Lower lobe of right lung (tissue), 2 donors: ENCODE measurements at regions not wholly inside any gene's neighbourhood (a gene's known extent, or its start where the extent isn't known, plus 50 kb on each side); places are given as distances from the start of the nearest gene placed in this dataset.
A peak's percentile ranks its signal among the peaks of the same experiment; 100 is the strongest.

Experiments
- ATAC-seq, 2 donors: fragments of 200-7000 bp; cut with Tn5 transposase; one replicate each; pipeline ENCODE4 v1.9.1; 2020 to 2022; ENCODE audit warnings: mild to moderate bottlenecking in 2 of 2, moderate library complexity in 2 of 2
- DNase-seq: peaks from one replicate; pipeline ENCODE4 v3.0.0-alpha.2; 2020
- H3K27ac ChIP-seq: fragments of 200-600 bp; one replicate; pipeline ENCODE4 v1.8.0; 2022
- H3K27me3 ChIP-seq: fragments of 200-600 bp; one replicate; pipeline ENCODE4 v1.8.0; 2022; ENCODE audit warnings: low read depth
- H3K36me3 ChIP-seq: fragments of 200-600 bp; one replicate; pipeline ENCODE4 v1.8.0; 2022; ENCODE audit warnings: mild to moderate bottlenecking
- H3K4me1 ChIP-seq: fragments of 200-600 bp; one replicate; pipeline ENCODE4 v1.8.0; 2022
- H3K4me3 ChIP-seq: fragments of 200-600 bp; one replicate; pipeline ENCODE4 v1.8.0; 2022; ENCODE audit warnings: mild to moderate bottlenecking
- H3K9me3 ChIP-seq: fragments of 200-600 bp; one replicate; pipeline ENCODE4 v1.8.0; 2022
- intact Hi-C: fragments of 100-400 bp; cut with DNase I; formaldehyde crosslinking; loops from one replicate; pipeline ENCODE4 v1.11.0; 2022
- TF ChIP-seq, protein P1 (sequence below): fragments of 200-600 bp; IDR thresholded peaks from one replicate; pipeline ENCODE4 v1.8.0; 2022; ENCODE audit warnings: antibody characterized with exemption, mild to moderate bottlenecking
- donor health status: DM: no; HTN: yes; CAD: no; lungs with severe emphysema.

DNA sequence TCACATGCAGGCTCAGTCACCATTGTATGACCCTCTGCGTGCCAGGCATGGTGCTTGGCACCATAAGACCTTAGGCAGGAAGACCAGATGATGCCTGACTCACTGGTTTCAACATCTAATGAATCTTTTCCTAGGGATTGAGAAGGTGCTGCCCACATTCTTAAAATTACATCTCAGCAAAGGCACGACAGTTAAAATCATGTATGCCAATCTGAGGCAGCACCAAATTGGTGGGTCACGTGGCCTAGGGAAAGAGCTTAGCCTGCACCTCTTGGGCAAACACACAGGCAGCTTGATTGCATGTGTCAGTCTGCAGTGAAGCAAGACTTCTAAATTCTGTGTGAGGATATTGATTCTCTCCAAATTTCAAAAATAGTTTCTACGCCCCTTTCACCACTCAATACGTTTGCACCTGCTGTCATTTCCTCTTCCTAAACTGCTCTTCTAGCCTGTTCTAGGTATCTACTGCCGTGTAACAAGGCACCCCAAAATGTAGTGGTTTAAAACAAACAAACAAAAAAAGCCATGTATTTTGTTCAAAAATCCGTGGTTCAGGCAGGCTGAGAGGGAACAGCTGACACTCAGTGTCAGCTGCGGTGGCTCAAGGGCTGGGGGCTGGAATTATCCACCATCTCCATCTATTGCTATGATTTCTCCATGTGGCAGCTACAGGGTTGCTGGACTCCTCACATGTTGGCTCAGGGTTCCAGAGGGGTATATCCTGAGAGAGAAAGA is 160.2 kb upstream of the FGGY start:
- intact Hi-C loops = no loop called here
- no peaks in the 10 kb centered on the region for H3K9me3 ChIP-seq
- no peak overlapping the region for H3K27ac ChIP-seq
- H3K4me3 ChIP-seq = no peak overlapping the region
- DNase-seq (no peak), ATAC-seq (no peak)
- H3K36me3 ChIP-seq = no peaks in the 10 kb centered on the region
- H3K27me3 ChIP-seq = no peaks in the 10 kb centered on the region
- peaks cover 7% of the 10 kb centered on the region for H3K4me1 ChIP-seq
- TF ChIP-seq, protein P1, sequence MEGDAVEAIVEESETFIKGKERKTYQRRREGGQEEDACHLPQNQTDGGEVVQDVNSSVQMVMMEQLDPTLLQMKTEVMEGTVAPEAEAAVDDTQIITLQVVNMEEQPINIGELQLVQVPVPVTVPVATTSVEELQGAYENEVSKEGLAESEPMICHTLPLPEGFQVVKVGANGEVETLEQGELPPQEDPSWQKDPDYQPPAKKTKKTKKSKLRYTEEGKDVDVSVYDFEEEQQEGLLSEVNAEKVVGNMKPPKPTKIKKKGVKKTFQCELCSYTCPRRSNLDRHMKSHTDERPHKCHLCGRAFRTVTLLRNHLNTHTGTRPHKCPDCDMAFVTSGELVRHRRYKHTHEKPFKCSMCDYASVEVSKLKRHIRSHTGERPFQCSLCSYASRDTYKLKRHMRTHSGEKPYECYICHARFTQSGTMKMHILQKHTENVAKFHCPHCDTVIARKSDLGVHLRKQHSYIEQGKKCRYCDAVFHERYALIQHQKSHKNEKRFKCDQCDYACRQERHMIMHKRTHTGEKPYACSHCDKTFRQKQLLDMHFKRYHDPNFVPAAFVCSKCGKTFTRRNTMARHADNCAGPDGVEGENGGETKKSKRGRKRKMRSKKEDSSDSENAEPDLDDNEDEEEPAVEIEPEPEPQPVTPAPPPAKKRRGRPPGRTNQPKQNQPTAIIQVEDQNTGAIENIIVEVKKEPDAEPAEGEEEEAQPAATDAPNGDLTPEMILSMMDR = no peak

DNA sequence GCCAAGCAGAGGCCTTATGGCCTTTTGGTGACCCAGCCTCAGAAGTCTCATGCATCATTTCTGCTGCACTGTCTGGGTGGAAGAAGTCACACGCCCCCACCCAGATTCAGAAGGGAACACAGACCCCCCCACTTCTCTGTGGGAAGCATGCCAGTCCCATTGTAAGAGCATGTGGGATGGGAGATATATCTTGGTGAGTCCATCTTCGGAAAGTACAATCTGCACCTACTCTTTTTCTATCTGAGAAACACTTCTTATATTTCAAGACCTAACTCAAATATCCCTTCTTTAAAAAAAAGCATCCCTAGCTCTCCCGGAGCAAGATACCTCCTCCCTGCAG is 159.6 kb upstream of the FGGY start:
- Histone ChIP-seq H3K4me1 (peaks cover 7% of the 10 kb centered on the region), H3K27me3 (no peaks in the 10 kb centered on the region), H3K27ac (no peak overlapping the region), H3K9me3 (no peaks in the 10 kb centered on the region), H3K36me3 (no peaks in the 10 kb centered on the region), H3K4me3 (no peak overlapping the region)
- TF ChIP-seq, protein P1 = no peak
- ATAC-seq (no peak), DNase-seq (no peak)
- intact Hi-C loops = no loop called here

DNA sequence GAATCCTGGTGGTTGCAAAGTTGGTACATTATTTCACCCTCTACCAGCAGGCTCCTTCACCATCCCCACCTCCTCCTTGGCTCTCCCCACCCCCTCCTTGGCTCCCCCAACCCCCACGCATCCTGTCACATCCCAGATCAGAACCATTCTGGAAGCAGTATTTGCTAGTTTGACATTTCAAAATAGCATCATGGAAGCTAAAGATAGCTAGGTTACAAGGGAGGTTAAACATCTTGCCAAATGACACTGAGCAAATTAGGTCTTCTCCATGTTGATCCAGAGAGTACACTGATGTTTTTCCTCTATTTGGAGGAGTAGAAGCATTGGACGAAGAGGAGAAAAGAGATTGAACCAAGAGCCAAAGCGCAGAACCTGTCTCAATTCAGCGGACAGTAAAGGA is 158.9 kb upstream of the FGGY start:
- Histone ChIP-seq H3K4me1 (peaks cover 12% of the 10 kb centered on the region), H3K27me3 (no peaks in the 10 kb centered on the region), H3K9me3 (no peaks in the 10 kb centered on the region), H3K36me3 (no peaks in the 10 kb centered on the region), H3K4me3 (no peak overlapping the region), H3K27ac (no peak overlapping the region)
- intact Hi-C loops = no loop called here
- DNase-seq = no peak
- TF ChIP-seq, protein P1 = no peak
- no peak for ATAC-seq

DNA sequence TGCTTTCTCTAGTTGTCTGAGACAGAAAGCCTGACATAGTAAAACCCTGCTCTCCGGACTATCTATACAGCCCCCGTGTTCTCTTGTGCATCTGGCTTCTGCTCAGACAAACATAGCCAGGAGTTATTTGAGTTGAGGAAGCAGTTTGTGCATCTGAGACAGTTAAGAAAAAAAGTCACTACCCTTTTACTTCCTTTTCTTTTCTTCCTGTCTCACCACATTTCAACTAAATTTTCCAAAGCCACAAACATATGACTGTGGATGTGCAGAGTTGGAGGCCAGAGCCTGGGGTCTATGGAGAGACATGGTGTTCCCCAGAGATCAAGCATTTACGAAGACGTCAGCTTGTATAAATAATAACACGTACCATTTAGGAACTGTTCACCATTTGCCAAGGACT is 158.5 kb upstream of the FGGY start:
- H3K9me3 ChIP-seq = no peaks in the 10 kb centered on the region
- H3K36me3 ChIP-seq = no peaks in the 10 kb centered on the region
- intact Hi-C loops = no loop called here
- peaks cover 16% of the 10 kb centered on the region for H3K4me1 ChIP-seq
- no peaks in the 10 kb centered on the region for H3K27me3 ChIP-seq
- no peak overlapping the region for H3K27ac ChIP-seq
- ATAC-seq (peak; percentile 10 to 16), DNase-seq (no peak)
- H3K4me3 ChIP-seq = no peak overlapping the region
- TF ChIP-seq, protein P1 = no peak

DNA sequence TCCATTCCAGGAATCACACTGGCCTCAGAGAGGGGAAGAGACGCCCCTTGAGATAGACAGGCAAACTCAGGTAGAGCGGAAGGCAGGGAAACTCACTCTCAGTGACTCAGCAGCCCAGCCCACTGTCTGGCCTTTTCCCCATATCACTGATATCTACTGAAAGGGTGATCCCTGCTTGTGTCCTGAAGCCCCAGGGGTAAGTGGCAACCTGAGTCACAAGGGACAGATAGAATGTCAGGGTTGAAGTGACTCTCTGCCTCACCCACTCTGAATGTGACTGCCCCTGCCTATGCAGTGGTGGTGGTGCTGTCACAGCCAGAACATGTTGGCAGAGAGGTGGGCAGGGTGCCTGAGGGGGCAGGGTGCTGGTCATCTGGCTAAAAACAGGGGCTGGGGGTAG is 157.5 kb upstream of the FGGY start:
- H3K4me3 ChIP-seq = no peak overlapping the region
- no peak overlapping the region for H3K27ac ChIP-seq
- DNase-seq (no peak), ATAC-seq (peak in 1 of 2 donors; percentile 40)
- H3K27me3 ChIP-seq = no peaks in the 10 kb centered on the region
- no peaks in the 10 kb centered on the region for H3K9me3 ChIP-seq
- intact Hi-C loops = no loop called here
- H3K36me3 ChIP-seq = no peaks in the 10 kb centered on the region
- TF ChIP-seq, protein P1 = no peak
- H3K4me1 ChIP-seq = peaks cover 23% of the 10 kb centered on the region
